ENCODE measurements at regions not wholly inside any gene's neighbourhood (a gene's known extent, or its start where the extent isn't known, plus 50 kb on each side); places are given as distances from the start of the nearest gene placed in this dataset.

DNA sequence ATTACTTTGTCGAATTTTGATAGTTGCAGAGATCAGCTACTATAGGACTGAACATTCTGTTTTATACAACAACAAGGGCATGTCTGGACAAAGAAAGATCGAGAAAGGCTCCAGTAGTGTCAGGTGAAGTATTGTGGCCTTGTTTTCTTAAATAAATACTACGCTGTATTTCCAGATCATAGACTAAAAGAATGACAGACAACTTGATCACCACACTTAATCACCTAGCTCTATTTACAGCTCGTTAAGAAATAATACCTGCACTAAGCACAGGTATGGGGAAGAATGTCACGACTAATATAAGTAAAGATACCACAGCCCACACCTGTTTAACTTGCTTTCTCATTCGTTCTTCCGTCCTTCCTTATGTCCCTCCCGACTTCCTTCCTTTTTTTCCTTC is 269.2 kb downstream of the HGF start:
- TF ChIP-seq, protein P1, sequence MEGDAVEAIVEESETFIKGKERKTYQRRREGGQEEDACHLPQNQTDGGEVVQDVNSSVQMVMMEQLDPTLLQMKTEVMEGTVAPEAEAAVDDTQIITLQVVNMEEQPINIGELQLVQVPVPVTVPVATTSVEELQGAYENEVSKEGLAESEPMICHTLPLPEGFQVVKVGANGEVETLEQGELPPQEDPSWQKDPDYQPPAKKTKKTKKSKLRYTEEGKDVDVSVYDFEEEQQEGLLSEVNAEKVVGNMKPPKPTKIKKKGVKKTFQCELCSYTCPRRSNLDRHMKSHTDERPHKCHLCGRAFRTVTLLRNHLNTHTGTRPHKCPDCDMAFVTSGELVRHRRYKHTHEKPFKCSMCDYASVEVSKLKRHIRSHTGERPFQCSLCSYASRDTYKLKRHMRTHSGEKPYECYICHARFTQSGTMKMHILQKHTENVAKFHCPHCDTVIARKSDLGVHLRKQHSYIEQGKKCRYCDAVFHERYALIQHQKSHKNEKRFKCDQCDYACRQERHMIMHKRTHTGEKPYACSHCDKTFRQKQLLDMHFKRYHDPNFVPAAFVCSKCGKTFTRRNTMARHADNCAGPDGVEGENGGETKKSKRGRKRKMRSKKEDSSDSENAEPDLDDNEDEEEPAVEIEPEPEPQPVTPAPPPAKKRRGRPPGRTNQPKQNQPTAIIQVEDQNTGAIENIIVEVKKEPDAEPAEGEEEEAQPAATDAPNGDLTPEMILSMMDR (IDR thresholded peaks at IDR 0.05): no peak
- TF ChIP-seq POLR2A (IDR thresholded peaks at IDR 0.05): no peak
